Right lobe of liver (tissue), 4 donors: ENCODE measurements at regions not wholly inside any gene's neighbourhood (a gene's known extent, or its start where the extent isn't known, plus 50 kb on each side); places are given as distances from the start of the nearest gene placed in this dataset.

Source experiments
- CTCF ChIP-seq, 4 donors: fragments of 200-600 bp in 3 of 4; fragments of 450-650 bp in 1 of 4; IDR thresholded peaks; one replicate each; pipeline versions ENCODE4 v1.5.1 to v1.8.0; 2016 to 2022; ENCODE audit warnings: antibody characterized with exemption in 4 of 4, mild to moderate bottlenecking in 2 of 4
- POLR2A ChIP-seq: fragments of 450-650 bp; IDR thresholded peaks from one replicate; pipeline ENCODE4 v1.6.1; 2017; ENCODE audit warnings: antibody characterized with exemption, mild to moderate bottlenecking
- donor health status: DM: no; HTN: no; CAD: no.
- donor health status: DM: no; HTN: no; CAD: no.
- donor health status: DM: no; HTN: yes; CAD: no.

GRCh38 chr6:14758421-14759081 lies 487.3 kb upstream of the JARID2 start:
- TF ChIP-seq POLR2A = no peak
- TF ChIP-seq CTCF (IDR thresholded peaks at IDR 0.05) = no peak
